ENCODE measurements at regions not wholly inside any gene's neighbourhood (a gene's known extent, or its start where the extent isn't known, plus 50 kb on each side); places are given as distances from the start of the nearest gene placed in this dataset.

- H3K4me3 ChIP-seq (ENCODE audit: low read length) = no peak overlapping the region
- no peak for TF ChIP-seq CTCF (conservative IDR thresholded peaks at IDR 0.05)
- H3K27me3 ChIP-seq (ENCODE audit: control insufficient read depth, insufficient read depth, low read length, poor library complexity, severe bottlenecking) = no peaks in the 10 kb centered on the region
- Mint-ChIP-seq H3K9me3 (no peaks in the 10 kb centered on the region), H3K27ac (no peak overlapping the region), H3K36me3 (ENCODE audit: low read depth) (no peaks in the 10 kb centered on the region), H3K4me3 (no peak overlapping the region), H3K4me1 (peaks cover 4% of the 10 kb centered on the region), H3K27me3 (ENCODE audit: insufficient read depth) (no peaks in the 10 kb centered on the region)
- no peak for DNase-seq
- WGBS, 2 experiments (ENCODE audit: insufficient coverage in 1 of 2, insufficient read length in 1 of 2) = 100% methylated on average over 1 of the region's 1 CpG; no CpG with 5 or more reads in 1 of the 2 experiments
- no peaks in the 10 kb centered on the region for H3K9me3 ChIP-seq (ENCODE audit: control insufficient read depth, low read length)
- no peak overlapping the region for H3K9ac ChIP-seq (ENCODE audit: extremely low read depth, low read length, poor library complexity, severe bottlenecking)
- no peaks in the 10 kb centered on the region for H3K4me1 ChIP-seq (ENCODE audit: control insufficient read depth, insufficient read depth, low read length)
- no peaks in the 10 kb centered on the region for H3K36me3 ChIP-seq (ENCODE audit: control insufficient read depth, insufficient read depth, low read length)
- no peak overlapping the region for H3K27ac ChIP-seq (ENCODE audit: low read depth, low read length)
Measured at GRCh38 chr6:8703059-8703458, 267.7 kb upstream of the SLC35B3 start.

- no peak overlapping the region for H3K4me3 ChIP-seq (ENCODE audit: low read length)
- no peaks in the 10 kb centered on the region for H3K27me3 ChIP-seq (ENCODE audit: control insufficient read depth, insufficient read depth, low read length, poor library complexity, severe bottlenecking)
- no peaks in the 10 kb centered on the region for H3K27me3 Mint-ChIP-seq (ENCODE audit: insufficient read depth)
- H3K36me3 Mint-ChIP-seq (ENCODE audit: low read depth) = no peaks in the 10 kb centered on the region
- H3K9ac ChIP-seq (ENCODE audit: extremely low read depth, low read length, poor library complexity, severe bottlenecking) = no peak overlapping the region
- WGBS, 2 experiments (ENCODE audit: insufficient coverage in 1 of 2, insufficient read length in 1 of 2) = 100% methylated on average over 1 of the region's 1 CpG; no CpG with 5 or more reads in 1 of the 2 experiments
- H3K27ac ChIP-seq (ENCODE audit: low read depth, low read length) = no peak overlapping the region
- H3K36me3 ChIP-seq (ENCODE audit: control insufficient read depth, insufficient read depth, low read length) = no peaks in the 10 kb centered on the region
- H3K9me3 ChIP-seq (ENCODE audit: control insufficient read depth, low read length) = peaks cover 12% of the 10 kb centered on the region
- H3K27ac Mint-ChIP-seq = no peak overlapping the region
- no peak for DNase-seq
- no peaks in the 10 kb centered on the region for H3K4me1 ChIP-seq (ENCODE audit: control insufficient read depth, insufficient read depth, low read length)
- H3K4me3 Mint-ChIP-seq = no peak overlapping the region
- peaks cover 20% of the 10 kb centered on the region for H3K9me3 Mint-ChIP-seq
- no peaks in the 10 kb centered on the region for H3K4me1 Mint-ChIP-seq
- no peak for TF ChIP-seq CTCF (conservative IDR thresholded peaks at IDR 0.05)
Measured at GRCh38 chr6:8688821-8689220, 253.5 kb upstream of the SLC35B3 start.

GRCh38 chr6:8686077-8686476, 250.7 kb upstream of the SLC35B3 start:
- Mint-ChIP-seq H3K9me3 (no peaks in the 10 kb centered on the region), H3K27ac (no peak overlapping the region), H3K4me1 (no peaks in the 10 kb centered on the region), H3K4me3 (no peak overlapping the region), H3K27me3 (ENCODE audit: insufficient read depth) (no peaks in the 10 kb centered on the region), H3K36me3 (ENCODE audit: low read depth) (no peaks in the 10 kb centered on the region)
- no peak for TF ChIP-seq CTCF (conservative IDR thresholded peaks at IDR 0.05)
- H3K4me3 ChIP-seq (ENCODE audit: low read length) = no peak overlapping the region
- no peak overlapping the region for H3K9ac ChIP-seq (ENCODE audit: extremely low read depth, low read length, poor library complexity, severe bottlenecking)
- H3K36me3 ChIP-seq (ENCODE audit: control insufficient read depth, insufficient read depth, low read length) = no peaks in the 10 kb centered on the region
- WGBS, 2 experiments (ENCODE audit: insufficient coverage in 1 of 2, insufficient read length in 1 of 2) = 87 to 89% methylated on average over 3 of the region's 3 CpGs
- H3K9me3 ChIP-seq (ENCODE audit: control insufficient read depth, low read length) = no peaks in the 10 kb centered on the region
- no peak overlapping the region for H3K27ac ChIP-seq (ENCODE audit: low read depth, low read length)
- DNase-seq = no peak
- no peaks in the 10 kb centered on the region for H3K4me1 ChIP-seq (ENCODE audit: control insufficient read depth, insufficient read depth, low read length)
- no peaks in the 10 kb centered on the region for H3K27me3 ChIP-seq (ENCODE audit: control insufficient read depth, insufficient read depth, low read length, poor library complexity, severe bottlenecking)

Data from endodermal cell (in vitro differentiated cells).